D721Med (cell line): ENCODE measurements at regions not wholly inside any gene's neighbourhood (a gene's known extent, or its start where the extent isn't known, plus 50 kb on each side); places are given as distances from the start of the nearest gene placed in this dataset.

Experiments used
- DNase-seq: peaks from one replicate; pipeline ENCODE4 v3.0.0; 2011; ENCODE audit warnings: low spot score; ENCODE audit not compliant: insufficient read length
- FAIRE-seq: peaks from 2 replicates; lab custom pipeline; 2011; peaks lifted over from hg19 to GRCh38; lab: Jason Lieb, UNC
- TF ChIP-seq, protein P1 (sequence below): IDR thresholded peaks from 2 replicates; pipeline ENCODE4 v1.5.1; 2012; ENCODE audit warnings: mild to moderate bottlenecking, control low read depth; ENCODE audit not compliant: insufficient read depth; ENCODE audit errors: missing control alignments

DNA sequence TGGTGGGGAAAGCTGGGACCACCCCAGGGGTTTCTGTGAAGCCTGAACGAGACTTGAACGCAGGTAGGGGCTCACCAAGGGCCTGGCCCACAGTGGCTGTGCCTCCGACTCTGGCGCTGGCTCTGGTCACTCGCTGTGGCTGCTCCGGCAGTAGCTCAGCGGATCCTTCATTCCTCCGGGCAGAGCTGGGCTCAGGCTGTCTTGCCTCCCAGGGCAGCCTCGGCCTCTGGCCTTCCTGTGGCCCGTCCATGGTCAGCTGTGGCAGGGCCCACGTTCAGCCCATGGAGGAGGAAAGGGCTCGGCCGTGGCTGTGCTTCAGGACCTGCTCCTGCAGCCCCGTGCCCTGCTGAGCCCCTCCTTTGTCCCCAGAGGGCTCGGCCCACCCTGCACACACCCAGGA, 162.9 kb upstream of the C1orf174 start:
- TF ChIP-seq, protein P1, sequence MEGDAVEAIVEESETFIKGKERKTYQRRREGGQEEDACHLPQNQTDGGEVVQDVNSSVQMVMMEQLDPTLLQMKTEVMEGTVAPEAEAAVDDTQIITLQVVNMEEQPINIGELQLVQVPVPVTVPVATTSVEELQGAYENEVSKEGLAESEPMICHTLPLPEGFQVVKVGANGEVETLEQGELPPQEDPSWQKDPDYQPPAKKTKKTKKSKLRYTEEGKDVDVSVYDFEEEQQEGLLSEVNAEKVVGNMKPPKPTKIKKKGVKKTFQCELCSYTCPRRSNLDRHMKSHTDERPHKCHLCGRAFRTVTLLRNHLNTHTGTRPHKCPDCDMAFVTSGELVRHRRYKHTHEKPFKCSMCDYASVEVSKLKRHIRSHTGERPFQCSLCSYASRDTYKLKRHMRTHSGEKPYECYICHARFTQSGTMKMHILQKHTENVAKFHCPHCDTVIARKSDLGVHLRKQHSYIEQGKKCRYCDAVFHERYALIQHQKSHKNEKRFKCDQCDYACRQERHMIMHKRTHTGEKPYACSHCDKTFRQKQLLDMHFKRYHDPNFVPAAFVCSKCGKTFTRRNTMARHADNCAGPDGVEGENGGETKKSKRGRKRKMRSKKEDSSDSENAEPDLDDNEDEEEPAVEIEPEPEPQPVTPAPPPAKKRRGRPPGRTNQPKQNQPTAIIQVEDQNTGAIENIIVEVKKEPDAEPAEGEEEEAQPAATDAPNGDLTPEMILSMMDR, result no peak
- FAIRE-seq, result no peak
- no peak for DNase-seq

DNA sequence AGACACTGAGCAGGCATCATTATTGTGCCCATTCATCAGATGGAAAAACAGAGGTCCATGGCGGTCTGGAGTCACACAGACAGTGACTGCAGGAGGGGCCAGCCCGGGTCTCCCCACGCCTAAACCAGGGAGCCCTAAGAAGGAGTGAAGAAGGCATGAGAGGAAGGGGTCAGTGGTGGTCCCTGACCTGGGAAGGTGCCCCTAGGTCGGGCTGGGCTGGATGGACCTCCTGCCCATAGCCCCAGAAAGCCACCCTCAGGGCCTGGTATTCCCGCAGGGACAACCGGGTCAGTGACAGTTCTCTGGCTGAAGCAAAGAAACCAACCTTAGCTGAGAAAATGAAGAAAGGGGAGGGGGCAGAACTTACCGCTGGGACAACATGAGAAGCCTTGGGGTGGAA, 163.4 kb upstream of the C1orf174 start:
- DNase-seq (no peak), FAIRE-seq (no peak)
- TF ChIP-seq, protein P1, result no peak

DNA sequence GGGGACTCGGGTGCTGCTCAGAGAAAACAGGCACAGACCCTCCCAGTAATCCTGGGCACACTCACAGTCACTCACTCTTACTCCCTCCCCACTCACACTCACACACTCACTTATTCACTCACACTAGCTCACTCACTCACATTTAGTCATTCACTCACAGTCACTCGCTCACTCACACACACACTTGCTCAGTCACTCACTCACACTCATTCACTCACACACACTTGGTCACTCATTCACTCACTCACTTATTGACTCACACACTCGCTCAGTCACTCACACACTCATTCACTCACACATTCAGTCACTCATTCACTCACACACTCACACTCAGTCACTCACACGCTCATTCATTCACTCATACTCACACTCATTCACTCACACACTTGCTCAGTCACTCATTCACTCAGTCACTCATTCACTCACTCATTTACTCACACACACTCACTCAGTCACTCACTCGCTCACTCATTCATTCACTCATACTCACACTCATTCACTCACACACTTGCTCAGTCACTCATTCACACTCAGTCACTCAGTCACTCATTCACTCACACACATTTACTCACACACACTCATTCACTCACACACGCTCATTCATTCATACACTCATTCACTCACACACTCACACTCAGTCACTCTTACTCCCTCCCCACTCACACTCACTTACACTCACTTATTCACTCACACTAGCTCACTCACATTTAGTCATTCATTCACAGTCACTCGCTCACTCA, 164.2 kb upstream of the C1orf174 start:
- DNase-seq (no peak), FAIRE-seq (no peak)
- TF ChIP-seq, protein P1, result no peak

DNA sequence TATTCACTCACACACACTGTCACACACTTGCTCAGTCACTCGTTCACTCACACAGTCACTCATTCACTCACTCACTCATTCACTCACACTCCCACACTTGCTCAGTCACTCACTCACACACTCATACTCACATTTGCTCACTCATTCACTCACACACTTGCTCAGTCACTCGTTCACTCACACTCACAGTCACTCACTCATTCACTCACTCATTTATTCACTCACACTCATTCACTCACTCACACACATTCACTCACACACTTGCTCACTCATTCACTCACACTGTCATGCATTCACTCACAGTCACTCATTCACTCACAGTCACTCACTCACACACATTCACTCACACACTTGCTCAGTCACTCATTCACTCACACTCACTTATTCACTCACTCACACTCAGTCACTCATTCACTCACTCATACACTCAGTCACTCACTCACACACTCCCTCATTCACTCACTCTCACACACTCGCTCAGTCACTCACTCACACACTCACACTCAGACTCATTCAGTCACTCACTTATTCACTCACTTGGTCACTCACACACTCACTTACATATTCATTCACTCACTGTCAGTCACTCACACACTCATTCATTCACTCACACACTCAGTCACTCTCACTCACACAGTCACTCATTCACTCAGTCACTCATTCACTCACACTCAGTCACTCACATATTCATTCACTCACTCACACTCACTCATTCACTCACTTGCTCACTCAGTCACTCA, 167.0 kb upstream of the C1orf174 start:
- no peak for FAIRE-seq

DNA sequence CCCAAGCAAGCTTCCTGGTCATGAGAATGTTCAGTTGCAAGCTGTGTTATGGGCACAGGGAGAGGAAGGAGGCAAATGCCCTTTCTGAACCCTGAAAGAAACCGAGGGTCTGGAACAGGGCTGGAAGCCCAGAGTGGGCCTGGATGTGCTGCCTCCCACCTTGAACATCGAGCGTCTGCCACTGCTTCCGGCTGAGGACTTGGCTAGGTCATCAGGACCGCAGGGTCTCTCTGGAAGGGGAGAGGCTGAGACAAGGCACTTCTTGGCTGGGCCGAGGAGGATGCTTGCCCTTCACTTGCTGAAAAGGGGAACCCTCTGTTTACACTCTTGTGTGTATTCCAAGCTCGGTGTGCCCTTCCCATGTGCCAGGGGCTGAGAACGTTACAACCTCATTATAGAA, 168.0 kb upstream of the C1orf174 start:
- no peak for DNase-seq
- no peak for FAIRE-seq
- TF ChIP-seq, protein P1, result no peak

More for the DNA sequence above, 167.0 kb upstream of the C1orf174 start:
- DNase-seq, result no peak
- TF ChIP-seq, protein P1, result no peak

DNA sequence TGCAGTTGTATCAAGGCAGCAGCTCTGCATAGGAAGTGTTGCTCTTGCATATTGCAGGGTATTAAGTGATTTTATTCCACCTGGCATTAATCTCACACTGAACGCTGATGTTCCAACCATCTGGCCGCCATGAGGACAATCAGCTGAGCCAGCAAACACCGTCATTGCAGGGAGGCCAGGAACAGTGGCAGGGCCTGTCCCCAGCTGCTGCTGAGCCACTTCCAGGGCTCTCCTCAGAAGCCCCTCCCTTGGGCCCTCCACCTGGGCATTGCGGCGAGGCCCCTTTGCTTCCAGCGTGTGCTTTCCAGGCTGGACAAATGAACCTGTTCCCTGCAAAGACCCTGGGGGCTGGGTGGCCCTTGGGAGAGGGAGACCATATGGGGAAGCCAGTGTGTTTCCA, 171.6 kb upstream of the C1orf174 start:
- DNase-seq (no peak), FAIRE-seq (no peak)
- TF ChIP-seq, protein P1, result no peak
